ENCODE measurements at regions not wholly inside any gene's neighbourhood (a gene's known extent, or its start where the extent isn't known, plus 50 kb on each side); places are given as distances from the start of the nearest gene placed in this dataset.

GRCh38 chr15:87419344-87419743 lies 837.2 kb downstream of the NTRK3 start (continued):
- TF ChIP-seq REST (IDR thresholded peaks at IDR 0.05; ENCODE audit: unreplicated experiment) (no peak), POLR2AphosphoS5 (IDR thresholded peaks at IDR 0.05; ENCODE audit: low read depth) (no peak), ZNF114 (CRISPR knock-in tag; IDR thresholded peaks at IDR 0.05) (no peak), STAT1 (IDR thresholded peaks at IDR 0.05; ENCODE audit: unreplicated experiment) (no peak), EZH2 (IDR thresholded peaks at IDR 0.05; ENCODE audit: low read depth, unreplicated experiment) (no peak), EZH2phosphoT487 (IDR thresholded peaks at IDR 0.05; ENCODE audit: unreplicated experiment) (no peak), CREB1 (CRISPR knock-in tag; IDR thresholded peaks at IDR 0.05; ENCODE audit: low read depth) (no peak)

- Histone ChIP-seq H4K20me1 (replicated peaks; ENCODE audit: insufficient read depth) (no peaks in the 10 kb centered on the region), H3K79me2 (replicated peaks; ENCODE audit: insufficient read depth) (no peaks in the 10 kb centered on the region), H3K4me1 (ENCODE audit: insufficient read depth) (peaks cover 15% of the 10 kb centered on the region), H3K4me2 (no peak overlapping the region), H3K4me3 (no peak overlapping the region), H3K9me2 (ENCODE audit: insufficient read depth) (no peaks in the 10 kb centered on the region; the same call in 1 of the 2 replicates), H3F3A (replicated peaks; ENCODE audit: low read depth) (no peaks in the 10 kb centered on the region), H3K36me3 (ENCODE audit: insufficient read depth) (no peaks in the 10 kb centered on the region), H2AFZ (no peak overlapping the region), H3K27ac (ENCODE audit: low read depth) (no peak overlapping the region), H3K27me3 (ENCODE audit: insufficient read depth) (no peaks in the 10 kb centered on the region)
- ATAC-seq, result no peak
- Mint-ChIP-seq H3K4me1 (peaks cover 16% of the 10 kb centered on the region), H3K27ac (no peak overlapping the region), H3K36me3 (ENCODE audit: low read depth) (no peaks in the 10 kb centered on the region), H3K9me3 (no peaks in the 10 kb centered on the region), H3K4me3 (no peak overlapping the region), H3K27me3 (ENCODE audit: insufficient read depth, low read depth, poor library complexity) (no peaks in the 10 kb centered on the region)
- DNase-seq (ENCODE audit: low spot score), result no peak
- TF ChIP-seq NANOG (IDR thresholded peaks at IDR 0.05; ENCODE audit: borderline replicate concordance) (no peak), EZH2phosphoT487 (IDR thresholded peaks at IDR 0.05; ENCODE audit: unreplicated experiment) (no peak), CTCF (conservative IDR thresholded peaks at IDR 0.05; ENCODE audit: low read depth in 2 of 2) (no peak)
Observed at GRCh38 chr15:87416591-87417257, 839.8 kb downstream of the NTRK3 start.
